IMR-90 (cell line): ENCODE measurements at regions not wholly inside any gene's neighbourhood (a gene's known extent, or its start where the extent isn't known, plus 50 kb on each side); places are given as distances from the start of the nearest gene placed in this dataset.

Source experiments
- ATAC-seq: fragments of 200-7000 bp; cut with Tn5 transposase; 2 replicates; pipeline ENCODE4 v1.9.1; 2020; ENCODE audit warnings: low read depth, mild to moderate bottlenecking, moderate library complexity
- BruUV-seq: library from RNA; stranded (reverse); fragments of 400-500 nt; replicated peaks from 2 replicates; lab custom pipeline; 2021; lab: Mats Ljungman, UMichigan
- CTCF ChIA-PET: fragments of 300-600 bp; formaldehyde crosslinking; extraction: SDS; loops from one replicate; lab custom pipeline; 2021; ENCODE audit warnings: antibody characterized with exemption; lab: Yijun Ruan, JAX
- POLR2A ChIA-PET: fragments of 300-600 bp; sonication (Branson Sonifier 250); formaldehyde crosslinking; loops from one replicate; lab custom pipeline; 2022; ENCODE audit warnings: antibody characterized with exemption; ENCODE audit not compliant: unreplicated experiment; lab: Charles Lee
- DNase-seq: peaks from one replicate; pipeline ENCODE4 v3.0.0; 2013
- H2AFZ ChIP-seq: replicated peaks from 2 replicates; pipeline ENCODE3; 2013; ENCODE audit warnings: low read length, mild to moderate bottlenecking; ENCODE audit not compliant: poor library complexity
- H2AK5ac ChIP-seq: 2 replicates; pipeline ENCODE4 v1.6.1; 2013; ENCODE audit warnings: low read depth, low read length, inconsistent platforms
- H2AK9ac ChIP-seq: replicated peaks from 2 replicates; pipeline ENCODE3; 2013; ENCODE audit warnings: mild to moderate bottlenecking, low read depth, low read length, moderate library complexity; ENCODE audit not compliant: poor library complexity
- H2BK120ac ChIP-seq: 2 replicates; pipeline ENCODE4 v1.6.1; 2013; ENCODE audit warnings: low read depth, low read length, inconsistent platforms
- H2BK15ac ChIP-seq: 3 replicates; pipeline ENCODE4 v1.6.1; 2013; ENCODE audit warnings: low read depth, low read length, inconsistent platforms
- H2BK20ac ChIP-seq: 2 replicates; pipeline ENCODE4 v1.6.1; 2013; ENCODE audit warnings: low read depth, mild to moderate bottlenecking, inconsistent platforms, low read length, moderate library complexity
- H2BK5ac ChIP-seq: 2 replicates; pipeline ENCODE4 v1.6.1; 2013; ENCODE audit warnings: mild to moderate bottlenecking, low read depth, low read length, inconsistent platforms; ENCODE audit not compliant: poor library complexity, severe bottlenecking
- H3K14ac ChIP-seq: replicated peaks from 2 replicates; pipeline ENCODE4 v1.6.1; 2013; ENCODE audit warnings: low read depth, low read length, inconsistent platforms
- H3K18ac ChIP-seq: 2 replicates; pipeline ENCODE4 v1.6.1; 2013; ENCODE audit warnings: low read depth, low read length, control low read depth
- H3K23ac ChIP-seq: 2 replicates; pipeline ENCODE4 v1.6.1; 2013; ENCODE audit warnings: low read depth, low read length, inconsistent platforms
- H3K27ac ChIP-seq: 2 replicates; pipeline ENCODE4 v1.5.1; 2013; ENCODE audit warnings: mild to moderate bottlenecking, control low read depth, low read length; ENCODE audit not compliant: insufficient read depth
- H3K27me3 ChIP-seq: 2 replicates; pipeline ENCODE4 v1.6.1; 2013; ENCODE audit warnings: low read length; ENCODE audit not compliant: control insufficient read depth, insufficient read depth
- H3K36me3 ChIP-seq: 2 replicates; pipeline ENCODE4 v1.6.1; 2013; ENCODE audit warnings: low read length, mixed read lengths; ENCODE audit not compliant: control insufficient read depth, insufficient read depth
- H3K4ac ChIP-seq: 2 replicates; pipeline ENCODE4 v1.6.1; 2013; ENCODE audit warnings: low read depth, low read length, inconsistent platforms
- H3K4me1 ChIP-seq: 2 replicates; pipeline ENCODE4 v1.6.1; 2013; ENCODE audit warnings: low read length, mixed read lengths; ENCODE audit not compliant: control insufficient read depth, insufficient read depth
- H3K4me2 ChIP-seq: 2 replicates; pipeline ENCODE4 v1.6.1; 2013; ENCODE audit warnings: low read depth, mild to moderate bottlenecking, control low read depth, low read length, moderate library complexity
- H3K4me3 ChIP-seq: 2 replicates; pipeline ENCODE4 v1.5.1; 2013; ENCODE audit warnings: low read depth, mild to moderate bottlenecking, control low read depth, low read length, moderate library complexity; ENCODE audit not compliant: insufficient read depth
- H3K56ac ChIP-seq: 2 replicates; pipeline ENCODE4 v1.6.1; 2013; ENCODE audit warnings: low read length, inconsistent platforms; ENCODE audit not compliant: insufficient read depth; ENCODE audit errors: extremely low read depth
- H3K79me1 ChIP-seq, 2 experiments: 2 replicates each; pipeline ENCODE4 v1.6.1; 2013; ENCODE audit warnings: low read length in 2 of 2, inconsistent platforms in 1 of 2, low read depth in 1 of 2
- H3K9ac ChIP-seq: 2 replicates; pipeline ENCODE4 v1.6.1; 2013; ENCODE audit warnings: low read depth, low read length, control low read depth
- H3K9me1 ChIP-seq: 2 replicates; pipeline ENCODE4 v1.6.1; 2013; ENCODE audit warnings: low read length, inconsistent platforms; ENCODE audit not compliant: insufficient read depth
- H3K9me3 ChIP-seq: 2 replicates; pipeline ENCODE4 v1.6.1; 2013; ENCODE audit warnings: low read length; ENCODE audit not compliant: control insufficient read depth, insufficient read depth
- H4K20me1 ChIP-seq: 2 replicates; pipeline ENCODE4 v1.6.1; 2013; ENCODE audit warnings: low read length, inconsistent platforms; ENCODE audit not compliant: insufficient read depth
- H4K5ac ChIP-seq: 2 replicates; pipeline ENCODE4 v1.6.1; 2013; ENCODE audit warnings: mild to moderate bottlenecking, low read depth, low read length, control low read depth
- H4K8ac ChIP-seq, 2 experiments: 2 replicates each; pipeline ENCODE4 v1.6.1; 2013; ENCODE audit warnings: low read depth in 2 of 2, low read length in 2 of 2, control low read depth in 1 of 2, inconsistent platforms in 1 of 2
- H4K91ac ChIP-seq: 2 replicates; pipeline ENCODE4 v1.6.1; 2013; ENCODE audit warnings: low read depth, low read length, inconsistent platforms; ENCODE audit not compliant: insufficient read depth
- BHLHE40 ChIP-seq: fragments of 150-350 bp; IDR thresholded peaks from 2 replicates; pipeline ENCODE4 v1.6.1; 2016; ENCODE audit warnings: mild to moderate bottlenecking, low read depth, low read length
- CEBPB ChIP-seq: IDR thresholded peaks from 2 replicates; pipeline ENCODE4 v1.6.1; 2012; ENCODE audit warnings: low read depth, low read length, improper control_type of control experiment
- CHD1 ChIP-seq: IDR thresholded peaks from 2 replicates; pipeline ENCODE4 v1.6.1; 2012; ENCODE audit warnings: low read depth, low read length, improper control_type of control experiment
- FOS ChIP-seq: fragments of 150-350 bp; IDR thresholded peaks from 2 replicates; pipeline ENCODE4 v1.6.1; 2016; ENCODE audit warnings: low read depth, low read length
- MAFK ChIP-seq: IDR thresholded peaks from 2 replicates; pipeline ENCODE4 v1.6.1; 2012; ENCODE audit warnings: low read depth, low read length, improper control_type of control experiment
- MAZ ChIP-seq: IDR thresholded peaks from 2 replicates; pipeline ENCODE4 v1.6.1; 2012; ENCODE audit warnings: low read depth, mild to moderate bottlenecking, low read length, improper control_type of control experiment, moderate library complexity, borderline replicate concordance
- MXI1 ChIP-seq: IDR thresholded peaks from 2 replicates; pipeline ENCODE4 v1.6.1; 2012; ENCODE audit warnings: low read depth, mild to moderate bottlenecking, low read length, moderate library complexity, borderline replicate concordance
- NFE2L2 ChIP-seq: fragments of 150-350 bp; IDR thresholded peaks from 2 replicates; pipeline ENCODE4 v1.6.1; 2016; ENCODE audit warnings: low read depth, mild to moderate bottlenecking, low read length
- POLR2A ChIP-seq: IDR thresholded peaks from 2 replicates; pipeline ENCODE4 v1.6.1; 2012; ENCODE audit warnings: mild to moderate bottlenecking, low read depth, low read length
- RAD21 ChIP-seq: IDR thresholded peaks from 2 replicates; pipeline ENCODE4 v1.6.1; 2012; ENCODE audit warnings: low read length, improper control_type of control experiment
- RCOR1 ChIP-seq: IDR thresholded peaks from 2 replicates; pipeline ENCODE4 v1.6.1; 2012; ENCODE audit warnings: mild to moderate bottlenecking, low read length, improper control_type of control experiment; ENCODE audit not compliant: insufficient replicate concordance
- RFX5 ChIP-seq: IDR thresholded peaks from 2 replicates; pipeline ENCODE4 v1.8.0; 2012; ENCODE audit warnings: low read depth, mild to moderate bottlenecking, low read length, moderate library complexity
- SMC3 ChIP-seq: fragments of 150-350 bp; IDR thresholded peaks from 2 replicates; pipeline ENCODE4 v1.6.1; 2016; ENCODE audit warnings: low read depth, mild to moderate bottlenecking, antibody characterized with exemption, low read length, moderate library complexity
- WGBS, 2 experiments: methylation state at CpG; one replicate each; pipeline versions ENCODE4 v1.1.5 to v1.1.7; 2013; ENCODE audit warnings: missing lambda C conversion rate in 2 of 2; ENCODE audit not compliant: insufficient read length in 1 of 2; ENCODE audit errors: extremely low coverage in 2 of 2; 5-methylcytosine and 5-hydroxymethylcytosine counted together
- dilution Hi-C: fragments of 300-500 bp; cut with HindIII; formaldehyde crosslinking; loops from one replicate; pipeline ENCODE4 v1.14.3; 2018; ENCODE audit warnings: low sequenced_read_pairs; ENCODE audit not compliant: unreplicated experiment
- in situ Hi-C: fragments of 300-500 bp; cut with MboI; formaldehyde crosslinking; loops from 3 replicates; pipeline ENCODE4 v1.14.3; 2019; ENCODE audit warnings: low sequenced_read_pairs, inconsistent platforms, mixed read lengths
- intact Hi-C: fragments of 100-400 bp; cut with micrococcal nuclease; formaldehyde crosslinking; loops from 2 replicates; pipeline ENCODE4 v1.10.0; 2022
- TF ChIP-seq, protein P1 (sequence below): fragments of 150-350 bp; IDR thresholded peaks from 2 replicates; pipeline ENCODE4 v1.6.1; 2016; ENCODE audit warnings: low read depth, mild to moderate bottlenecking, low read length, moderate library complexity, borderline replicate concordance
- TF ChIP-seq, protein P2 (sequence below): conservative IDR thresholded peaks from 2 replicates; pipeline ENCODE4 v1.5.1; 2012; ENCODE audit warnings: mild to moderate bottlenecking, low read depth, low read length, improper control_type of control experiment
- TF ChIP-seq, protein P3 (sequence below): fragments of 150-350 bp; IDR thresholded peaks from 2 replicates; pipeline ENCODE4 v1.6.1; 2017; ENCODE audit warnings: mild to moderate bottlenecking, antibody characterized with exemption, low read length, low read depth

- Histone ChIP-seq H3K4me3 (no peak overlapping the region), H3K4me2 (no peak overlapping the region), H3K4ac (no peak overlapping the region), H3K14ac (no peak overlapping the region), H4K20me1 (no peaks in the 10 kb centered on the region), H3K18ac (no peak overlapping the region), H3K56ac (no peak overlapping the region), H2BK20ac (no peak overlapping the region), H2BK120ac (no peak overlapping the region), H4K91ac (no peak overlapping the region), H3K27ac (no peak overlapping the region), H3K9ac (no peak overlapping the region), H3K79me1 (no peaks in the 10 kb centered on the region), H3K9me1 (no peaks in the 10 kb centered on the region), H2AK9ac (no peak overlapping the region), H3K36me3 (no peaks in the 10 kb centered on the region), H3K27me3 (no peaks in the 10 kb centered on the region), H4K5ac (no peak overlapping the region), H2BK5ac (no peak overlapping the region), H3K9me3 (no peaks in the 10 kb centered on the region), H2BK15ac (no peak overlapping the region), H3K4me1 (no peaks in the 10 kb centered on the region), H2AK5ac (no peak overlapping the region), H4K8ac (no peak overlapping the region), H2AFZ (no peak overlapping the region), H3K23ac (no peak overlapping the region)
- in situ Hi-C loops = no loop called here
- ChIA-PET POLR2A (no interaction called here), CTCF (no interaction called here)
- no CpG with 5 or more reads among the region's 1 CpG for WGBS, 2 experiments
- TF ChIP-seq MAFK (no peak), MAZ (no peak), CEBPB (no peak), RCOR1 (no peak), FOS (no peak), POLR2A (no peak), SMC3 (no peak), MXI1 (no peak), CHD1 (no peak), RFX5 (no peak), NFE2L2 (no peak), BHLHE40 (no peak), RAD21 (no peak)
- TF ChIP-seq, protein P1, sequence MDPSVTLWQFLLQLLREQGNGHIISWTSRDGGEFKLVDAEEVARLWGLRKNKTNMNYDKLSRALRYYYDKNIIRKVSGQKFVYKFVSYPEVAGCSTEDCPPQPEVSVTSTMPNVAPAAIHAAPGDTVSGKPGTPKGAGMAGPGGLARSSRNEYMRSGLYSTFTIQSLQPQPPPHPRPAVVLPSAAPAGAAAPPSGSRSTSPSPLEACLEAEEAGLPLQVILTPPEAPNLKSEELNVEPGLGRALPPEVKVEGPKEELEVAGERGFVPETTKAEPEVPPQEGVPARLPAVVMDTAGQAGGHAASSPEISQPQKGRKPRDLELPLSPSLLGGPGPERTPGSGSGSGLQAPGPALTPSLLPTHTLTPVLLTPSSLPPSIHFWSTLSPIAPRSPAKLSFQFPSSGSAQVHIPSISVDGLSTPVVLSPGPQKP = no peak
- TF ChIP-seq, protein P2, sequence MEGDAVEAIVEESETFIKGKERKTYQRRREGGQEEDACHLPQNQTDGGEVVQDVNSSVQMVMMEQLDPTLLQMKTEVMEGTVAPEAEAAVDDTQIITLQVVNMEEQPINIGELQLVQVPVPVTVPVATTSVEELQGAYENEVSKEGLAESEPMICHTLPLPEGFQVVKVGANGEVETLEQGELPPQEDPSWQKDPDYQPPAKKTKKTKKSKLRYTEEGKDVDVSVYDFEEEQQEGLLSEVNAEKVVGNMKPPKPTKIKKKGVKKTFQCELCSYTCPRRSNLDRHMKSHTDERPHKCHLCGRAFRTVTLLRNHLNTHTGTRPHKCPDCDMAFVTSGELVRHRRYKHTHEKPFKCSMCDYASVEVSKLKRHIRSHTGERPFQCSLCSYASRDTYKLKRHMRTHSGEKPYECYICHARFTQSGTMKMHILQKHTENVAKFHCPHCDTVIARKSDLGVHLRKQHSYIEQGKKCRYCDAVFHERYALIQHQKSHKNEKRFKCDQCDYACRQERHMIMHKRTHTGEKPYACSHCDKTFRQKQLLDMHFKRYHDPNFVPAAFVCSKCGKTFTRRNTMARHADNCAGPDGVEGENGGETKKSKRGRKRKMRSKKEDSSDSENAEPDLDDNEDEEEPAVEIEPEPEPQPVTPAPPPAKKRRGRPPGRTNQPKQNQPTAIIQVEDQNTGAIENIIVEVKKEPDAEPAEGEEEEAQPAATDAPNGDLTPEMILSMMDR = no peak
- TF ChIP-seq, protein P3, sequence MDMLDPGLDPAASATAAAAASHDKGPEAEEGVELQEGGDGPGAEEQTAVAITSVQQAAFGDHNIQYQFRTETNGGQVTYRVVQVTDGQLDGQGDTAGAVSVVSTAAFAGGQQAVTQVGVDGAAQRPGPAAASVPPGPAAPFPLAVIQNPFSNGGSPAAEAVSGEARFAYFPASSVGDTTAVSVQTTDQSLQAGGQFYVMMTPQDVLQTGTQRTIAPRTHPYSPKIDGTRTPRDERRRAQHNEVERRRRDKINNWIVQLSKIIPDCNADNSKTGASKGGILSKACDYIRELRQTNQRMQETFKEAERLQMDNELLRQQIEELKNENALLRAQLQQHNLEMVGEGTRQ = no peak
- ATAC-seq (no peak), DNase-seq (peak; percentile 23)
- no TSS peak for BruUV-seq
- intact Hi-C loops = no loop called here
- dilution Hi-C loops = no loop called here
Observed at GRCh38 chr2:53064154-53064553, 703.5 kb upstream of the CHAC2 start.
